Smooth muscle cell (in vitro differentiated cells): ENCODE measurements at regions not wholly inside any gene's neighbourhood (a gene's known extent, or its start where the extent isn't known, plus 50 kb on each side); places are given as distances from the start of the nearest gene placed in this dataset.

Experiments used
- DNase-seq: peaks from one replicate; lab custom pipeline; 2025; ENCODE audit not compliant: unreplicated experiment; lab: John Stamatoyannopoulos, UW
- H2AFZ ChIP-seq: fragments of 200-600 bp; sonication (generic); 2 replicates; pipeline ENCODE4 v1.6.0; 2016; ENCODE audit warnings: antibody characterized with exemption, low read depth, mild to moderate bottlenecking
- H3F3A ChIP-seq: fragments of 200-600 bp; sonication (generic); 2 replicates; pipeline ENCODE4 v1.6.0; 2017; ENCODE audit warnings: antibody characterized with exemption, low read depth
- H3K27ac ChIP-seq: fragments of 200-600 bp; sonication (generic); 2 replicates; pipeline ENCODE4 v1.5.1; 2016; ENCODE audit warnings: low read depth, mild to moderate bottlenecking
- H3K27me3 ChIP-seq: fragments of 200-600 bp; sonication (generic); 2 replicates; pipeline ENCODE4 v1.6.1; 2016; ENCODE audit warnings: low read depth, mild to moderate bottlenecking
- H3K36me3 ChIP-seq: fragments of 200-600 bp; sonication (generic); 2 replicates; pipeline ENCODE4 v1.5.1; 2016; ENCODE audit warnings: low read depth
- H3K4me1 ChIP-seq: fragments of 200-600 bp; sonication (generic); 2 replicates; pipeline ENCODE4 v1.5.1; 2016; ENCODE audit warnings: low read depth
- H3K4me2 ChIP-seq: fragments of 200-600 bp; sonication (generic); 2 replicates; pipeline ENCODE4 v1.6.0; 2016; ENCODE audit warnings: mild to moderate bottlenecking
- H3K4me3 ChIP-seq: fragments of 200-600 bp; sonication (generic); 2 replicates; pipeline ENCODE4 v1.5.1; 2016; ENCODE audit warnings: mild to moderate bottlenecking
- H3K79me2 ChIP-seq: fragments of 200-600 bp; sonication (generic); 2 replicates; pipeline ENCODE4 v1.6.0; 2016; ENCODE audit warnings: low read depth, mild to moderate bottlenecking
- H3K9ac ChIP-seq: fragments of 200-600 bp; sonication (generic); 2 replicates; pipeline ENCODE4 v1.6.0; 2016; ENCODE audit warnings: low read depth
- H3K9me3 ChIP-seq: fragments of 200-600 bp; sonication (generic); replicated peaks from 2 replicates; pipeline ENCODE4 v1.5.1; 2016; ENCODE audit warnings: low read depth
- H4K20me1 ChIP-seq: fragments of 200-600 bp; sonication (generic); 2 replicates; pipeline ENCODE4 v1.6.0; 2016; ENCODE audit warnings: low read depth
- CTCF ChIP-seq: fragments of 200-600 bp; sonication (generic); IDR thresholded peaks from 2 replicates; pipeline ENCODE4 v1.5.1; 2017; ENCODE audit warnings: borderline replicate concordance, mild to moderate bottlenecking, antibody characterized with exemption; ENCODE audit not compliant: insufficient read depth, poor library complexity, severe bottlenecking
- WGBS: methylation state at CpG from one replicate; pipeline ENCODE4 v1.1.7; 2016; ENCODE audit warnings: low lambda C conversion rate; 5-methylcytosine and 5-hydroxymethylcytosine counted together

GRCh38 chr13:71056581-71056980 is 810.4 kb downstream of the DACH1 start:
- Histone ChIP-seq H2AFZ (no peak overlapping the region), H3K27ac (no peak overlapping the region), H3K9ac (no peak overlapping the region), H3K4me3 (no peak overlapping the region), H4K20me1 (no peaks in the 10 kb centered on the region), H3K79me2 (no peaks in the 10 kb centered on the region), H3K27me3 (no peaks in the 10 kb centered on the region), H3K4me1 (no peaks in the 10 kb centered on the region), H3F3A (no peaks in the 10 kb centered on the region), H3K36me3 (no peaks in the 10 kb centered on the region), H3K4me2 (no peak overlapping the region), H3K9me3 (peaks cover 6% of the 10 kb centered on the region)
- DNase-seq, result no peak
- no peak for TF ChIP-seq CTCF
- WGBS, result 82% methylated on average over 4 of the region's 4 CpGs

- no peaks in the 10 kb centered on the region for H3K36me3 ChIP-seq
- no peaks in the 10 kb centered on the region for H3K27me3 ChIP-seq
- WGBS, result 60% methylated on average over 3 of the region's 3 CpGs
- H3K4me3 ChIP-seq, result no peak overlapping the region
- H3K4me1 ChIP-seq, result no peaks in the 10 kb centered on the region
- no peaks in the 10 kb centered on the region for H3K79me2 ChIP-seq
- no peak overlapping the region for H3K27ac ChIP-seq
- no peak for TF ChIP-seq CTCF
- peaks cover 6% of the 10 kb centered on the region for H3K9me3 ChIP-seq
- DNase-seq, result no peak
- no peaks in the 10 kb centered on the region for H4K20me1 ChIP-seq
- no peak overlapping the region for H3K4me2 ChIP-seq
- no peak overlapping the region for H3K9ac ChIP-seq
- no peak overlapping the region for H2AFZ ChIP-seq
- no peaks in the 10 kb centered on the region for H3F3A ChIP-seq
Observed at GRCh38 chr13:71055644-71056043, 811.4 kb downstream of the DACH1 start.

- Histone ChIP-seq H3K4me3 (no peak overlapping the region), H3K4me1 (no peaks in the 10 kb centered on the region), H3K36me3 (no peaks in the 10 kb centered on the region), H3K27me3 (no peaks in the 10 kb centered on the region), H3K79me2 (no peaks in the 10 kb centered on the region), H4K20me1 (no peaks in the 10 kb centered on the region), H3K27ac (no peak overlapping the region), H3K9me3 (peaks cover 6% of the 10 kb centered on the region), H3F3A (no peaks in the 10 kb centered on the region), H2AFZ (no peak overlapping the region), H3K4me2 (no peak overlapping the region), H3K9ac (no peak overlapping the region)
- TF ChIP-seq CTCF, result no peak
- DNase-seq, result no peak
- 42% methylated on average over 1 of the region's 1 CpG for WGBS
Observed at GRCh38 chr13:71055047-71055446, 812.0 kb downstream of the DACH1 start.

- H4K20me1 ChIP-seq, result no peaks in the 10 kb centered on the region
- no peak overlapping the region for H2AFZ ChIP-seq
- no peaks in the 10 kb centered on the region for H3K4me1 ChIP-seq
- H3K4me2 ChIP-seq, result no peak overlapping the region
- no peak for DNase-seq
- H3K27me3 ChIP-seq, result no peaks in the 10 kb centered on the region
- no peak overlapping the region for H3K4me3 ChIP-seq
- no peaks in the 10 kb centered on the region for H3F3A ChIP-seq
- WGBS, result 75% methylated on average over 1 of the region's 1 CpG
- no peaks in the 10 kb centered on the region for H3K79me2 ChIP-seq
- no peak for TF ChIP-seq CTCF
- H3K27ac ChIP-seq, result no peak overlapping the region
- H3K9ac ChIP-seq, result no peak overlapping the region
- peaks cover 6% of the 10 kb centered on the region for H3K9me3 ChIP-seq
- no peaks in the 10 kb centered on the region for H3K36me3 ChIP-seq
Observed at GRCh38 chr13:71054358-71054757, 812.6 kb downstream of the DACH1 start.
